ENCODE measurements at regions not wholly inside any gene's neighbourhood (a gene's known extent, or its start where the extent isn't known, plus 50 kb on each side); places are given as distances from the start of the nearest gene placed in this dataset.

DNA sequence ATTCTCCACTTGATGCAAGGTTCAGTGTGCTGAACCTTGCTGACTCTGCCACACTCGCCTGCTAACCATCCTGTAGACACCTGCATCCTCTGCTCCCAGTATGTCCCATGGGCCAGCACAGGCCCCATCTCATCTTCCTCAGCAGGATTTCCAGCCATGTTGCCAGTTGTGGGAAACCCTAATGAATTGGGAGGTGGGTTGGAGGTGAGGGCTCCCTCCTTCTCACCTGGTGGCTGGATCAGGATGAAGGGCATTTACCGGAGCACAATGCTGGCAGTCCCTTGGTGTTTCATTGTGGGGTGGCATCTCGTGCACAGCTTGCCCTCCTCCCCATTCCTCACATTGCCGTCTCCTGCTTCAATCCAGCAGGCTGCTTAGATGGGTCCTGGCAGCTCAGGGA lies 204.3 kb upstream of the FOXQ1 start:
- no peaks in the 10 kb centered on the region for H3K36me3 ChIP-seq (ENCODE audit: control insufficient read depth, low read depth, low read length)
- H3K27me3 ChIP-seq (ENCODE audit: control insufficient read depth, insufficient read depth, low read length): peaks cover 85% of the 10 kb centered on the region
- H3K9me3 ChIP-seq (ENCODE audit: control insufficient read depth, low read depth, low read length): no peaks in the 10 kb centered on the region
- no peak overlapping the region for H3K9ac ChIP-seq (ENCODE audit: low read length)
- peaks cover 17% of the 10 kb centered on the region for H3K4me1 ChIP-seq (ENCODE audit: control insufficient read depth, low read depth, low read length)
- no peak overlapping the region for H3K27ac ChIP-seq (ENCODE audit: low read length)
- H3K4me3 ChIP-seq (ENCODE audit: low read length): no peak overlapping the region

DNA sequence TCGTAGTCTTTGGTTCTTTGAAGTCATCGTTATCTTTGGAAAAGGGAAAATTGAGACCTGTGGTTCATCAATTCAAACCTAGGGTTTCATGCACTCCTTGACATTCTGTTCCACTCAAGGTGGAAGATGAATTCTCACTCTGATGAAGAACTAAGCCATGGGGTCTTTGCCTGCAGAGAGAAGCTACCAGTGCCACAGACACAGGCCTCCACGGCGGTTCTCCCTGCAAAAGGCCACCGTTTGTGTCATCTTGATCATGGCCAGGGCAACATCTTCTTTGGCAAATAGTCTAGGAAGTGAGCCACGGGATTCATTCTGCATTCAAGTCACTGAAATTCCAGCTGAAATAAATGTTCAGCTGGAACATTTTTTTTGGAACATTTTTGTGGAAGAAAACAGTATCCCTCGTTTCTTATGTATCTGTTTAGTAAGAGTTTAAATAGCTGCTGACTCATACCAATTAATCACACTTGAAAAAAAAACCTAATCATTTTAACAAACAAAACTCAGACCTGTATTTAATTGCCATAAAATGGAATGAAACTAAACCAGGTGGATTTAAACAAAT lies 206.0 kb upstream of the FOXQ1 start:
- H3K9me3 ChIP-seq (ENCODE audit: control insufficient read depth, low read depth, low read length): no peaks in the 10 kb centered on the region
- H3K9ac ChIP-seq (ENCODE audit: low read length): no peak overlapping the region
- peaks cover 17% of the 10 kb centered on the region for H3K4me1 ChIP-seq (ENCODE audit: control insufficient read depth, low read depth, low read length)
- no peak overlapping the region for H3K4me3 ChIP-seq (ENCODE audit: low read length)
- peaks cover 97% of the 10 kb centered on the region for H3K27me3 ChIP-seq (ENCODE audit: control insufficient read depth, insufficient read depth, low read length)
- no peaks in the 10 kb centered on the region for H3K36me3 ChIP-seq (ENCODE audit: control insufficient read depth, low read depth, low read length)
- no peak overlapping the region for H3K27ac ChIP-seq (ENCODE audit: low read length)

DNA sequence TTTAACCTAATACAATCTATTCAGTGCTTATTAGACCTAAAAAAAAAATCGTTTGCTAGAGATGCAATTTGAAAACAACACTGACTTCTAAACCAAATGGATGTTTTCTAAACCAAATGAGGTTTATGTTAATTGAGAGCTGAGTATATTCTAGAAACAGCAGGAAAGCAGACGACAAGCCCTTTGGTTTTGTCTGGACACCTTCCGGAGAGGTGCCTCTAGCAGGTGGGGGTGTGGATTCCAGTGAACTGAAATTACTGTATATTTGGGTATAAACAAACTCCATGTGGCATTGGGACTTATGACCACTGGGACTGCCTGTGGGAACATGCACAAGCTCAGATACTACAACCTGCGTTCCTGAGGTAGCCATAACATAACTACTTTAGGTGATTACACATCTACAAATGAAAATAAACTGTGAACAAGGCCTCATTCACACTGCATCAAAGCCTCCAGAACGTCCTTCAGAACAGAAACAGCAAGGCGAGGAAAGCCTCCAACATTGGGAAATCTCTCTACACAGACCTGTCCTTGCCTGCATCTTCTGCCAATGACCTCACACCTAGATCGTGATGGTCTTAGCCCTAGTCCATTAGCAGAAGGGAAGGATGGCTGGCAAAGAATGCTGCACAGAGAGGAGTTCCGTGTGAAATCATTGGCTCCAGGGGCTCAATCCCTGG lies 206.8 kb upstream of the FOXQ1 start:
- Histone ChIP-seq H3K9ac (ENCODE audit: low read length) (no peak overlapping the region), H3K4me3 (ENCODE audit: low read length) (no peak overlapping the region), H3K36me3 (ENCODE audit: control insufficient read depth, low read depth, low read length) (no peaks in the 10 kb centered on the region), H3K27ac (ENCODE audit: low read length) (no peak overlapping the region), H3K27me3 (ENCODE audit: control insufficient read depth, insufficient read depth, low read length) (peaks cover 100% of the 10 kb centered on the region), H3K9me3 (ENCODE audit: control insufficient read depth, low read depth, low read length) (no peaks in the 10 kb centered on the region), H3K4me1 (ENCODE audit: control insufficient read depth, low read depth, low read length) (peaks cover 17% of the 10 kb centered on the region)

DNA sequence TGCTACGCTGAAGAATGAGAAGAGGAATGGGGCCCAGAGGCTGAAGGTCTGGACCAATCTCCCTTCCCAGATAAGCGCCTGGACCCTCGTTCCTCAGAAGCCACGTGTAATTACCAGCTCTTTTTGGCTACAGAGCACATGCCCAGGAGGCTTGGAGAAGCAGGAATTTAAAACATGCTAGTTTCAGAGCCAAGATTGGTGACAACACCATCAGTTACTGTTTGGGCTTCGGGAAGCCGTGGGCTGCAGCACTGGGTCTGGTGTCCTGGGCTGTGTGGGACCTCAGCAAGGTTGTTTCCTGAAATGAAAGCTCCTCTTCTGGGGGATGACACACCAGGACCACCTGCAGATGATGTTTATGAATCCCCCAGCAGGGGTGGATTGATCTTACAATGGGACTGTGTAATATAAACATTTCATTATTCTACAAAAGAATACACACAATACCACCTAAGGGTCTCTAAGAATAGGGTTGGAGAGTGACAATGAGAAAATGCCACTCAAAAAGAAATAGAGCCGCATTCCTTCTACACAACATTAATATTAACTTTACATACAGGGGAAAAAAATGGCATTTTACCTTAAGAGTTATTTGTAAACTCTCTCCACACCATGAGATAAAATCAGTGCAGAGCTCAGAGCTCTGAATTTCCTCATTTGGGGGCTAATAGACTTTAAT lies 207.8 kb upstream of the FOXQ1 start:
- no peak overlapping the region for H3K9ac ChIP-seq (ENCODE audit: low read length)
- H3K27ac ChIP-seq (ENCODE audit: low read length): no peak overlapping the region
- no peak overlapping the region for H3K4me3 ChIP-seq (ENCODE audit: low read length)
- H3K36me3 ChIP-seq (ENCODE audit: control insufficient read depth, low read depth, low read length): no peaks in the 10 kb centered on the region
- no peaks in the 10 kb centered on the region for H3K9me3 ChIP-seq (ENCODE audit: control insufficient read depth, low read depth, low read length)
- peaks cover 100% of the 10 kb centered on the region for H3K27me3 ChIP-seq (ENCODE audit: control insufficient read depth, insufficient read depth, low read length)
- H3K4me1 ChIP-seq (ENCODE audit: control insufficient read depth, low read depth, low read length): peaks cover 17% of the 10 kb centered on the region

DNA sequence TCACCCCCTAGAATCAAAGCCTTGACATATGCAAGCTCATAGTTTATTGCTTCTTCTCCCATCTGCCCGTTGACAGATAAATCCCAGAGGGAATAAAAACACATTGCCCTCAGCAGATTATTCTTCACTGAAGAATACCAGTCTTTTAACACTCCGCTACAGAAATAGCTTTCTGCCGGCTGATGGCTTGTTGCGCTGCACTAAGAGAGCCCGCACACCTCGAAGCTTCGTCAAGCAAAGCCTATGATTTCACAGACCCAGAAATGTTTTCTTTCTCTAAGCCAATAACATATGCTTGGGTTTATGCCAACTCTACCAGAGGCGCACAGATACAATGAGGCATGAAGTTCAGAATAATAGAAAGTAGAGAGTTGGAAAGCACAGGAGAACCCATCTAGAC lies 208.9 kb upstream of the FOXQ1 start:
- Histone ChIP-seq H3K27ac (ENCODE audit: low read length) (no peak overlapping the region), H3K36me3 (ENCODE audit: control insufficient read depth, low read depth, low read length) (no peaks in the 10 kb centered on the region), H3K27me3 (ENCODE audit: control insufficient read depth, insufficient read depth, low read length) (peaks cover 96% of the 10 kb centered on the region), H3K4me1 (ENCODE audit: control insufficient read depth, low read depth, low read length) (peaks cover 17% of the 10 kb centered on the region), H3K9me3 (ENCODE audit: control insufficient read depth, low read depth, low read length) (no peaks in the 10 kb centered on the region), H3K4me3 (ENCODE audit: low read length) (no peak overlapping the region), H3K9ac (ENCODE audit: low read length) (no peak overlapping the region)

DNA sequence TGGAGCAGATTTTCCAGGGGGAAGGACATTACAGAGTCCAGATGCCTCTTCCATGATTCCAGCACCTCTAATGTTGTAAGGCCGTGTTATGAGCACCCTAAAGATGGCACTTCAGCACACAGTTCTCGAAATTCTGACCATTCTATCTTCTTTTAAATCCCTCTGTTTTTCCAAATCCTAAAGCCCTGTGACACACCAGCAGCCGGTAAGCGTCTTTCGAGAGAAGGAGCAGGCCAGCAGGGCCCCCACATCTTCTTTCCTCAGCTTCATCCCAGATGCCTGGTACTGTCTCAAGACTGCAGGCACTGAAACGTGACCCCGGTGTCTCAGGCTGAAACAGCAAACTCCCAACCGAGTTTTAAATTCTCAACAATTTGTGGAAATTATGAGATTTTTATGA lies 211.6 kb upstream of the FOXQ1 start:
- H3K4me1 ChIP-seq (ENCODE audit: control insufficient read depth, low read depth, low read length): peaks cover 15% of the 10 kb centered on the region

DNA sequence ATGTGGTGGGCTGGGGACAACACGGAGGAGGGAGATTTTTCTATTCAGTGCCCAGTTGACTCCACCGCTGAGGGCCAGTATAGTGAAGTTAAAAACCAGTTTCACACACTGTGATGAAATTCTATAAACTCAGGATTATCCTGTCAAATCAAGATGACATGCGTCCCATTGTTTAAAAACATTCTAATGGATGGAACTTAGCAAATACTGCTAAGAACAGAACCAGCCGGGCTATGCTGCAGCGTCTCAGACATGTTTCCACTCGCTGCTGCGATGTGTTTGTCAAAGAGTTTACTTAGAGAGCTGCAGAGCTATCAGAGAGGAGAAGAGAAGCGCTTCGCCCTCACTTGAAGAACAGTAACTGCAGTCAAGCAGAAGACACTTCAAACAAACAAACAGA lies 212.6 kb upstream of the FOXQ1 start:
- peaks cover 74% of the 10 kb centered on the region for H3K27me3 ChIP-seq (ENCODE audit: control insufficient read depth, insufficient read depth, low read length)
- no peaks in the 10 kb centered on the region for H3K9me3 ChIP-seq (ENCODE audit: control insufficient read depth, low read depth, low read length)
- no peak overlapping the region for H3K4me3 ChIP-seq (ENCODE audit: low read length)
- H3K9ac ChIP-seq (ENCODE audit: low read length): no peak overlapping the region
- no peak overlapping the region for H3K27ac ChIP-seq (ENCODE audit: low read length)
- H3K4me1 ChIP-seq (ENCODE audit: control insufficient read depth, low read depth, low read length): peaks cover 6% of the 10 kb centered on the region
- H3K36me3 ChIP-seq (ENCODE audit: control insufficient read depth, low read depth, low read length): no peaks in the 10 kb centered on the region

More for the DNA sequence above, 211.6 kb upstream of the FOXQ1 start:
- Histone ChIP-seq H3K36me3 (ENCODE audit: control insufficient read depth, low read depth, low read length) (no peaks in the 10 kb centered on the region), H3K9ac (ENCODE audit: low read length) (no peak overlapping the region), H3K27ac (ENCODE audit: low read length) (no peak overlapping the region), H3K9me3 (ENCODE audit: control insufficient read depth, low read depth, low read length) (no peaks in the 10 kb centered on the region), H3K27me3 (ENCODE audit: control insufficient read depth, insufficient read depth, low read length) (peaks cover 84% of the 10 kb centered on the region), H3K4me3 (ENCODE audit: low read length) (no peak overlapping the region)

DNA sequence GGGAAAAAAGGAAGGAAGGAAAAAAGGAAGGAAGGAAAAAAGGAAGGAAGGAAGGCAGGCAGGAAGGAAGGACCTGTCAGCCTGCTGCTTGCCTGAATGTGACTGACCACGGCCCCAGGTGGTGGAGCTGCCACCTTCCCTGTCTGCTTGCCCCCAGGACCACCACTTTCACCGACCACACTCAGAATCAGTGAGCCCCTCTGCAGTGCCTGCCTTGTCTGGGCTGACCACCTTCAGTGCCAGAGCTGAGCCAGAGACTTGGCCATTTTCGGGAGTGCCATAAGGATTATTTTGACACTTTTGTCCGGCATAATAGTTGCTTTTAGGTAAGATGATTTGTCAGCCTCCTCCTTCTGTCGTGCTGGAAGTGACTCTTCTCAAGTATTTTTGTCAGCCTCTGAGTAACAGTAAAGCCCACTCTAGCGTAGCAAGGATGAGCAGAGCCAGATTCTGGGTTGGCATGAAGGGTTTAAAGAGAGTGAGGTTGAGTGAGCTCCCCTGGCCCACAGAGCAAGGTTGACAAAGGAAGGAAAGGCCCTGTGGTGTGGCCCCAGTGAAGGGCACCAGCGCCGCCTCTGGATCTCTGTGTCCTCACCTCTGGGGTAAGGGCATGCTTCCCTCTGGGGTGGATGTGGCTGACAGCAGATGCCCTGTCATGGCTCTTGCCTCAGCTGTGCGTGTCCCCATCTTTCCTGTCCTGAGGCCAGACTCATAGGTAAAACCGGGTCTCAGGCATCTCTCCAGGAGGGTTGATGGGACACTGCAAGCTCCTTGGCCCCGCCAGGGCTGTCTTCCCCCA lies 214.7 kb upstream of the FOXQ1 start:
- Histone ChIP-seq H3K9me3 (ENCODE audit: control insufficient read depth, low read depth, low read length) (no peaks in the 10 kb centered on the region), H3K9ac (ENCODE audit: low read length) (no peak overlapping the region), H3K4me3 (ENCODE audit: low read length) (no peak overlapping the region), H3K27ac (ENCODE audit: low read length) (no peak overlapping the region), H3K4me1 (ENCODE audit: control insufficient read depth, low read depth, low read length) (no peaks in the 10 kb centered on the region), H3K36me3 (ENCODE audit: control insufficient read depth, low read depth, low read length) (no peaks in the 10 kb centered on the region), H3K27me3 (ENCODE audit: control insufficient read depth, insufficient read depth, low read length) (peaks cover 53% of the 10 kb centered on the region)

DNA sequence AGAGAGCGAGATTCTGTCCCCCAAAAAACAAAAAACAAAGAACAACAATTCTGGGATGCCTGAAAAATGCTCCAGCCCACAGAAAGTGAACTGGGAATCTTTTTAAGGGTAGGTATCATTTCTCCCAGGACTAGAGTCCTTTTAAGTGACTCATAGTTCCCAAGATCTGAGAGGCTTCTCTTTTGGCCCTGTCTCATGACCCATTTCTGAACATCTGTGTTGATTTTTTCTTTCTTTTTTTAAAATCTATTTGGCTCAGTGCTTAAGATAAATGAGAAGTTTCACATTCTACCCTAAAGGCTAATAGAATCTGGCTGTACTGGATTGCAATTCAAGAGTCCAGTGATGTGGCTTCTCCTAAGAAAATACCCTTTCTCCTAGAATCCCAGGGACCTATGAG lies 217.6 kb upstream of the FOXQ1 start:
- no peak overlapping the region for H3K4me3 ChIP-seq (ENCODE audit: low read length)
- no peaks in the 10 kb centered on the region for H3K36me3 ChIP-seq (ENCODE audit: control insufficient read depth, low read depth, low read length)
- no peak overlapping the region for H3K27ac ChIP-seq (ENCODE audit: low read length)

DNA sequence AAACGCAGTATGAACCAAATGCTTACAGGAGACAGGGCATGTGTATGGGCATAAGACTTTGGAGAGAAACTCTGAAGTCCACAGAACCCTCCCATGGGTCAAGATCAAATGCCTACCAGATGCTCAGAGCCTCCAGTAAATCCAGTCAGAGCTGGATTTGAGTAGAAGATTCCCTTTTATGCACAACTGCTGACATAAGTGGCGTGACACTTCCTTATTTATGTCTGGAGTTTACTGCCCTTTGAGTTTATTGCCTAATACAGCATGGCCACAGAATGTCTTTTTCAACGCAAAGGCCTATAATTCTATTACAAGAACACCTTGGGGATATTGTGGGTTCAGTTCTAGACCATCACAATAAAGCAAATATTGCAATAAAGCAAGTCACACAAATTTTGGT lies 220.0 kb upstream of the FOXQ1 start:
- Histone ChIP-seq H3K27me3 (ENCODE audit: control insufficient read depth, insufficient read depth, low read length) (peaks cover 6% of the 10 kb centered on the region), H3K27ac (ENCODE audit: low read length) (no peak overlapping the region), H3K4me3 (ENCODE audit: low read length) (no peak overlapping the region), H3K9ac (ENCODE audit: low read length) (no peak overlapping the region), H3K36me3 (ENCODE audit: control insufficient read depth, low read depth, low read length) (no peaks in the 10 kb centered on the region), H3K9me3 (ENCODE audit: control insufficient read depth, low read depth, low read length) (no peaks in the 10 kb centered on the region), H3K4me1 (ENCODE audit: control insufficient read depth, low read depth, low read length) (no peaks in the 10 kb centered on the region)

More for the DNA sequence above, 217.6 kb upstream of the FOXQ1 start:
- H3K9ac ChIP-seq (ENCODE audit: low read length): no peak overlapping the region
- H3K9me3 ChIP-seq (ENCODE audit: control insufficient read depth, low read depth, low read length): no peaks in the 10 kb centered on the region
- H3K27me3 ChIP-seq (ENCODE audit: control insufficient read depth, insufficient read depth, low read length): peaks cover 24% of the 10 kb centered on the region
- no peaks in the 10 kb centered on the region for H3K4me1 ChIP-seq (ENCODE audit: control insufficient read depth, low read depth, low read length)

DNA sequence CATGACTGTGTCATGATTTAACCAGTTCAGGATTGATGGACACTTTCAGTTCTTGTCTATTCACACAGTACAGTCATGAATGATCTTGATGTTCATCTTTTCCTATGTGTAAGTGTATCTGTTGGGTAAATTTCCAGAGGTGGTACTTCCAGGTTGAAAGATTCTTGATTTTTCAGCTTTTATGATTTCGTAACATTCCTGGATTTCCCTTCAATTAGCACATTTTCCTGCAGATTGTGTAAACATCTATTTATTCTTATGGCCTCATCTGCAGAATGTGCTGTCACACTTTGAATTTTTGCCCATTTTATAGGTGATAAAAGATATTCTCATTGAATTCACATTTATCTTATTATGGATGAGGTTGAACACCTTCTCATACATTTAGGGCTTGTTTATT lies 222.0 kb upstream of the FOXQ1 start:
- Histone ChIP-seq H3K9ac (ENCODE audit: low read length) (no peak overlapping the region), H3K27me3 (ENCODE audit: control insufficient read depth, insufficient read depth, low read length) (no peaks in the 10 kb centered on the region), H3K9me3 (ENCODE audit: control insufficient read depth, low read depth, low read length) (no peaks in the 10 kb centered on the region), H3K27ac (ENCODE audit: low read length) (no peak overlapping the region), H3K4me3 (ENCODE audit: low read length) (no peak overlapping the region), H3K4me1 (ENCODE audit: control insufficient read depth, low read depth, low read length) (no peaks in the 10 kb centered on the region), H3K36me3 (ENCODE audit: control insufficient read depth, low read depth, low read length) (no peaks in the 10 kb centered on the region)

Measured in iPS-18a (cell line).